MV-4-11 (cell line): ENCODE measurements at regions not wholly inside any gene's neighbourhood (a gene's known extent, or its start where the extent isn't known, plus 50 kb on each side); places are given as distances from the start of the nearest gene placed in this dataset.

Experiments
- DNase-seq: peaks from one replicate; lab custom pipeline; 2025; lab: John Stamatoyannopoulos, UW

GRCh38 chr7:85498031-85498430, 311.2 kb upstream of the SEMA3D start:
- DNase-seq: no peak

GRCh38 chr7:85489498-85489897, 302.6 kb upstream of the SEMA3D start:
- DNase-seq: no peak

- no peak for DNase-seq
These were observed 301.6 kb upstream of the SEMA3D start for GRCh38 chr7:85488406-85488805.

GRCh38 chr7:85483177-85483576, 296.3 kb upstream of the SEMA3D start:
- DNase-seq: peak; percentile 29

- DNase-seq: no peak
These were observed 293.8 kb upstream of the SEMA3D start for GRCh38 chr7:85480666-85481065.

- DNase-seq: no peak
These were observed 293.2 kb upstream of the SEMA3D start for GRCh38 chr7:85479918-85480643.

- DNase-seq: no peak
These were observed 291.7 kb upstream of the SEMA3D start for GRCh38 chr7:85478530-85478929.

- no peak for DNase-seq
These were observed 288.6 kb upstream of the SEMA3D start for GRCh38 chr7:85475476-85475875.

- no peak for DNase-seq
These were observed 288.2 kb upstream of the SEMA3D start for GRCh38 chr7:85475071-85475470.

- DNase-seq: no peak
These were observed 287.4 kb upstream of the SEMA3D start for GRCh38 chr7:85474234-85474633.

- peak; percentile 94 for DNase-seq
These were observed 284.9 kb upstream of the SEMA3D start for GRCh38 chr7:85471740-85472139.

- DNase-seq: peak; percentile 65
These were observed 284.5 kb upstream of the SEMA3D start for GRCh38 chr7:85471307-85471706.

- DNase-seq: no peak
These were observed 282.7 kb upstream of the SEMA3D start for GRCh38 chr7:85469446-85470010.

- DNase-seq: no peak
These were observed 277.3 kb upstream of the SEMA3D start for GRCh38 chr7:85464042-85464651.

GRCh38 chr7:85462671-85463070, 275.8 kb upstream of the SEMA3D start:
- DNase-seq: no peak

GRCh38 chr7:85457911-85458310, 271.1 kb upstream of the SEMA3D start:
- DNase-seq: no peak

- DNase-seq: no peak
These were observed 269.4 kb upstream of the SEMA3D start for GRCh38 chr7:85456254-85456653.

- DNase-seq: no peak
These were observed 268.0 kb upstream of the SEMA3D start for GRCh38 chr7:85454904-85455303.

- DNase-seq: no peak
These were observed 265.8 kb upstream of the SEMA3D start for GRCh38 chr7:85452674-85453073.

GRCh38 chr7:85449478-85449877, 262.6 kb upstream of the SEMA3D start:
- no peak for DNase-seq

- DNase-seq: no peak
These were observed 260.1 kb upstream of the SEMA3D start for GRCh38 chr7:85447004-85447403.

- no peak for DNase-seq
These were observed 239.7 kb upstream of the SEMA3D start for GRCh38 chr7:85426487-85426960.

GRCh38 chr7:85424298-85424697, 237.4 kb upstream of the SEMA3D start:
- DNase-seq: no peak
